Psoas muscle (tissue), 7 donors: ENCODE measurements at regions not wholly inside any gene's neighbourhood (a gene's known extent, or its start where the extent isn't known, plus 50 kb on each side); places are given as distances from the start of the nearest gene placed in this dataset.

ENCODE experiments used
- ATAC-seq, 4 donors: fragments of 200-7000 bp; cut with Tn5 transposase; one replicate each; pipeline ENCODE4 v1.9.1; 2020; ENCODE audit warnings: moderate library complexity in 3 of 4, mild to moderate bottlenecking in 2 of 4
- DNase-seq, 2 donors: peaks; one replicate each; pipeline ENCODE4 v3.0.0-alpha.2; 2020
- H3K27ac ChIP-seq: fragments of 200-600 bp; one replicate; pipeline ENCODE4 v1.8.0; 2022
- H3K27me3 ChIP-seq, 3 donors: fragments of 200-600 bp in 1 of 3; one replicate each; pipeline versions ENCODE4 v1.6.1 to v1.8.0; 2013 to 2022; ENCODE audit warnings: low read length in 2 of 3, mild to moderate bottlenecking in 2 of 3, moderate library complexity in 1 of 3; ENCODE audit not compliant: insufficient read depth in 3 of 3
- H3K36me3 ChIP-seq, 2 donors: fragments of 200-600 bp in 1 of 2; one replicate each; pipeline versions ENCODE4 v1.6.1 to v1.8.0; 2013 to 2022; ENCODE audit warnings: low read depth in 1 of 2, mild to moderate bottlenecking in 1 of 2, moderate library complexity in 1 of 2; ENCODE audit not compliant: insufficient read depth in 1 of 2
- H3K4me1 ChIP-seq: fragments of 200-600 bp; one replicate; pipeline ENCODE4 v1.8.0; 2022
- H3K4me3 ChIP-seq: fragments of 200-600 bp; one replicate; pipeline ENCODE4 v1.8.0; 2022; ENCODE audit warnings: mild to moderate bottlenecking
- H3K9me3 ChIP-seq: fragments of 200-600 bp; one replicate; pipeline ENCODE4 v1.8.0; 2022
- CTCF ChIP-seq: fragments of 200-600 bp; IDR thresholded peaks from one replicate; pipeline ENCODE4 v1.8.0; 2022; ENCODE audit warnings: antibody characterized with exemption
- WGBS, 3 donors: extraction: QIAGEN DNeasy Blood & Tissue Kit; methylation state at CpG; one replicate each; pipeline versions ENCODE4 v1.1.6 to v1.1.7; 2013; 5-methylcytosine and 5-hydroxymethylcytosine counted together
- intact Hi-C, 2 donors: fragments of 100-400 bp; cut with DNase I; formaldehyde crosslinking; loops; one replicate each; pipeline versions ENCODE4 v1.11.0 to v1.14.2; 2022
- donor health status: healthy with polysubstance abuse.
- donor health status: DM: no; HTN: no; CAD: no; lungs with moderate emphysema.
- donor health status: Bipolar disorder and iron deficiency.
- donor health status: healthy.
- donor health status: DM: yes; HTN: yes; CAD: no.
- donor health status: DM: no; HTN: no; CAD: no.
- donor health status: DM: yes; HTN: yes; CAD: no.

GRCh38 chr21:32916522-32917099 lies 109.1 kb upstream of the OLIG2 start:
- Histone ChIP-seq H3K27me3 (peaks cover 0 to 6% (median 2%) of the 10 kb centered on the region in 3 donors), H3K27ac (no peak overlapping the region), H3K4me3 (no peak overlapping the region), H3K36me3 (no peaks in the 10 kb centered on the region), H3K4me1 (no peaks in the 10 kb centered on the region), H3K9me3 (no peaks in the 10 kb centered on the region)
- intact Hi-C loops = no loop called here
- ATAC-seq = no peak
- no peak for TF ChIP-seq CTCF
- WGBS, 3 donors = 57 to 73% (median 59%) methylated on average over 2 of the region's 2 CpGs
- no peak for DNase-seq

DNA sequence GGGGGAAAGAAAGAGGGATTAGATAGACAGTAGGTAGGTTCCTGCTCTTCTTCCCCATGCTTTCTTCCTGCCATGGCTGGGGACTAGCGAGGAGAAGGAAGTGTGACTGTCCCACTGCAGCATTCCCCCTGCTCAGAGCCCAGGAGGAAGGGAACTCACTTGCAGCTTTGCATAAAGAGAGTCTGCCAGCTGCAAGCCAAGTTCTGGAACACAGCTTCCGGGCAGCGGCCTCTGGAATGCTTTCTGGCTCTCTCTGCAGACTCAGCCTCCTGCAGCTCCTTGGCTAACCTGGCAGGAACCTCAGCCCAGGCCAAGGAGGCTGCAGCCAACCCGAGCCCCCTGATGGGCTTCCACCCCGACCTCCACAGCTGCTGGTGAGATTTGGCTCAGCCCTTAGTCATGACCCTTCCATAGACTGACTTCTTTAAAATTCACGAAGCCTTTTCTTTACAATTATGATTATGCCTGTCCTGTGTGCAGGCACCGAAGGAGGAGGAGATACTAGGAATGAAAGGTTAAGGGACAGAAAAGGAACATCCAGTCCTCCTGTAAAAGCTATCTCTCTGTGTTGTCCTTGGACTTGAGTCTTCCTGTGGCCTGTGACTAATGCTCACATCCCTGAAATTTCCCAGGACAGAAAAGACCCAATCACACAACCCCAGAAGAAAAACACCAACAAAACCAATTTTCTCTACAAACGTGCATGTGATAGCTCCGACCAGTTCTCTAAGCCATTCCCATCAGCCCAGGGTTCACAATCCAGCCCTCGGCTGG lies 108.2 kb upstream of the OLIG2 start:
- Histone ChIP-seq H3K36me3 (no peaks in the 10 kb centered on the region), H3K27me3 (peaks cover 0 to 6% (median 2%) of the 10 kb centered on the region in 3 donors), H3K27ac (no peak overlapping the region), H3K4me1 (no peaks in the 10 kb centered on the region), H3K9me3 (no peaks in the 10 kb centered on the region), H3K4me3 (no peak overlapping the region)
- intact Hi-C loops = no loop called here
- peak in 1 of 2 donors; percentile 14 for DNase-seq
- 20 to 30% (median 25%) methylated on average over 10 of the region's 10 CpGs for WGBS, 3 donors
- no peak for ATAC-seq
- TF ChIP-seq CTCF = no peak

GRCh38 chr21:32918478-32919120 lies 107.1 kb upstream of the OLIG2 start:
- ATAC-seq (no peak), DNase-seq (no peak)
- Histone ChIP-seq H3K27me3 (peaks cover 0 to 6% (median 2%) of the 10 kb centered on the region in 3 donors), H3K9me3 (no peaks in the 10 kb centered on the region), H3K27ac (no peak overlapping the region), H3K4me1 (no peaks in the 10 kb centered on the region), H3K4me3 (no peak overlapping the region), H3K36me3 (no peaks in the 10 kb centered on the region)
- intact Hi-C loops = no loop called here
- no peak for TF ChIP-seq CTCF
- 35 to 59% (median 49%) methylated on average over 11 of the region's 11 CpGs for WGBS, 3 donors

DNA sequence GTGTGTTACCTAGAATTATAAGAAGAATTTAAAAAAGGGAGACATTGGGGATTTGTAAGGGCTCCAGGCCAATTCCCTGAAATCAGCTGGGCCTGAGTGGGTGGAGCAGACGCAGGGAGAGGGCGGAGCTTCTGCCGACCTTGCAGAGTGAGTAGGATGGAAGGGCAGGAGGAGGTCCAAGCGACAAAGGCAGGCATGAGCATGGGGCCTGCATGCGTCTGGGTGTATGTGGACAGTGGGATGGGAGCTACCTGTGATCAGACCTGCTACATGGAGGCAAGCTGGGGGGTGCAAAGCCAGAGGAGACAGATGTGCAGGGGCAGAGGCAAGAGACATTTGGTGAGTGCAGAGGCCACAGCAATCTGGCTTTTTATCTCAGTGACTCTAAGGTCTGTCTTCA lies 105.3 kb upstream of the OLIG2 start:
- ATAC-seq (no peak), DNase-seq (no peak)
- no peak overlapping the region for H3K4me3 ChIP-seq
- no peaks in the 10 kb centered on the region for H3K36me3 ChIP-seq
- peaks cover 0 to 6% (median 2%) of the 10 kb centered on the region in 3 donors for H3K27me3 ChIP-seq
- WGBS, 3 donors = 64 to 77% (median 74%) methylated on average over 5 of the region's 5 CpGs
- no peak for TF ChIP-seq CTCF
- peaks cover 7% of the 10 kb centered on the region for H3K9me3 ChIP-seq
- no peak overlapping the region for H3K27ac ChIP-seq
- no peaks in the 10 kb centered on the region for H3K4me1 ChIP-seq
- intact Hi-C loops = no loop called here
